GM19328 (cell line): ENCODE measurements at regions not wholly inside any gene's neighbourhood (a gene's known extent, or its start where the extent isn't known, plus 50 kb on each side); places are given as distances from the start of the nearest gene placed in this dataset.

ENCODE experiments used
- ATAC-seq: cut with Tn5 transposase; IDR thresholded peaks from one replicate; pipeline ENCODE4 v1.9.1; 2021; ENCODE audit warnings: mild to moderate bottlenecking, moderate library complexity; ENCODE audit not compliant: unreplicated experiment

- ATAC-seq: no peak
Observed at GRCh38 chr6:106035655-106036054, 50.5 kb upstream of the PRDM1 start.

GRCh38 chr6:106033806-106034205 lies 52.3 kb upstream of the PRDM1 start:
- ATAC-seq: no peak

- no peak for ATAC-seq
Observed at GRCh38 chr6:106027758-106028157, 58.4 kb upstream of the PRDM1 start.

- ATAC-seq: no peak
Observed at GRCh38 chr6:106026748-106027715, 59.1 kb upstream of the PRDM1 start.

GRCh38 chr6:106025655-106026054 lies 60.5 kb upstream of the PRDM1 start:
- ATAC-seq: no peak

- no peak for ATAC-seq
Observed at GRCh38 chr6:106022801-106023200, 63.3 kb upstream of the PRDM1 start.

- ATAC-seq: no peak
Observed at GRCh38 chr6:106017454-106017853, 68.7 kb upstream of the PRDM1 start.

GRCh38 chr6:106014955-106015354 lies 71.2 kb upstream of the PRDM1 start:
- ATAC-seq: no peak

GRCh38 chr6:106011476-106011875 lies 74.7 kb upstream of the PRDM1 start:
- no peak for ATAC-seq

GRCh38 chr6:106005954-106006353 lies 80.2 kb upstream of the PRDM1 start:
- ATAC-seq: no peak

GRCh38 chr6:106005013-106005412 lies 81.1 kb upstream of the PRDM1 start:
- ATAC-seq: no peak

- no peak for ATAC-seq
Observed at GRCh38 chr6:106003268-106003987, 82.7 kb upstream of the PRDM1 start.

GRCh38 chr6:106002005-106002404 lies 84.1 kb upstream of the PRDM1 start:
- no peak for ATAC-seq

- ATAC-seq: no peak
Observed at GRCh38 chr6:106000935-106001334, 85.2 kb upstream of the PRDM1 start.

GRCh38 chr6:105997482-105997881 lies 88.7 kb upstream of the PRDM1 start:
- ATAC-seq: no peak

- ATAC-seq: no peak
Observed at GRCh38 chr6:105995391-105995865, 90.7 kb upstream of the PRDM1 start.

GRCh38 chr6:105994591-105995390 lies 91.3 kb upstream of the PRDM1 start:
- no peak for ATAC-seq

GRCh38 chr6:105994118-105994590 lies 92.0 kb upstream of the PRDM1 start:
- ATAC-seq: no peak

GRCh38 chr6:105993341-105994117 lies 92.6 kb upstream of the PRDM1 start:
- no peak for ATAC-seq

- peak; percentile 88 for ATAC-seq
Observed at GRCh38 chr6:105992315-105992961, 93.7 kb upstream of the PRDM1 start.
